ENCODE measurements at regions not wholly inside any gene's neighbourhood (a gene's known extent, or its start where the extent isn't known, plus 50 kb on each side); places are given as distances from the start of the nearest gene placed in this dataset.
"Not testable (repeated sequence)": the region's sequence is repeated elsewhere in the genome, so short reads cannot be mapped to it uniquely, and the experiment has no call there.

GRCh38 chr6:15185111-15185510, 60.8 kb upstream of the JARID2 start:
- TF ChIP-seq POLR2A (IDR thresholded peaks at IDR 0.05; ENCODE audit: low read length); GATA1 (IDR thresholded peaks at IDR 0.05; ENCODE audit: low read depth, low read length): not testable (repeated sequence)

Measured in erythroblast (primary cell).